ENCODE measurements at regions not wholly inside any gene's neighbourhood (a gene's known extent, or its start where the extent isn't known, plus 50 kb on each side); places are given as distances from the start of the nearest gene placed in this dataset.

- H2BK120ac ChIP-seq (replicated peaks; ENCODE audit: low read depth, low read length) = no peak overlapping the region
- no peak overlapping the region for H3K18ac ChIP-seq (ENCODE audit: extremely low read depth, low read length)
- H4K91ac ChIP-seq (replicated peaks; ENCODE audit: insufficient read length, low read length) = no peak overlapping the region
- H4K8ac ChIP-seq (ENCODE audit: extremely low read depth, insufficient read depth, low read length) = no peak overlapping the region; the same call in 1 of the 2 replicates
- no peak overlapping the region for H3K14ac ChIP-seq (ENCODE audit: insufficient read length)
- no peak for TF ChIP-seq ZNF274 (IDR thresholded peaks at IDR 0.05; ENCODE audit: borderline replicate concordance, extremely low read depth, low read length)
- TF ChIP-seq SP1 (IDR thresholded peaks at IDR 0.05; ENCODE audit: low read depth, low read length) = no peak
- no peak for TF ChIP-seq RFX5 (IDR thresholded peaks at IDR 0.05; ENCODE audit: borderline replicate concordance, low read depth, low read length)
- no peak for TF ChIP-seq RBBP5 (IDR thresholded peaks at IDR 0.05; ENCODE audit: borderline replicate concordance, low read depth, low read length)
- no peak for TF ChIP-seq BCL11A (IDR thresholded peaks at IDR 0.05; ENCODE audit: low read depth in 2 of 2, low read length in 2 of 2)
- H2AFZ ChIP-seq (ENCODE audit: low read length) = no peak overlapping the region
- no peaks in the 10 kb centered on the region; a peak in 1 of 7 replicates for H3K4me1 ChIP-seq (replicated peaks in 1 of 4; ENCODE audit: control insufficient read depth in 3 of 4, insufficient read depth in 4 of 4, low read length in 3 of 4)
- no peak for DNase-seq (ENCODE audit: low read depth in 1 of 2, low spot score in 2 of 2)
- no peak overlapping the region for H2BK12ac ChIP-seq (ENCODE audit: low read depth, low read length)
- no peak overlapping the region for H3K4ac ChIP-seq (replicated peaks; ENCODE audit: insufficient read length, low read depth, low read length)
- no peak overlapping the region for H3K56ac ChIP-seq (replicated peaks; ENCODE audit: insufficient read length, low read depth, low read length)
- H3K9me3 ChIP-seq (ENCODE audit: insufficient read depth in 2 of 2, low read depth in 1 of 2, low read length in 1 of 2) = no peaks in the 10 kb centered on the region
- H3K79me1 ChIP-seq (ENCODE audit: low read depth, low read length) = no peaks in the 10 kb centered on the region
- no peak overlapping the region for H3K9ac ChIP-seq (replicated peaks in 1 of 4; ENCODE audit: extremely low read depth in 1 of 4, low read depth in 3 of 4, low read length in 3 of 4)
- no peaks in the 10 kb centered on the region for H3K27me3 ChIP-seq (replicated peaks in 1 of 4; ENCODE audit: control insufficient read depth in 3 of 4, extremely low read depth in 1 of 4, insufficient read depth in 3 of 4, low read length in 3 of 4)
- FAIRE-seq = no peak
- WGBS, 2 experiments (ENCODE audit: extremely low coverage in 1 of 2, insufficient coverage in 1 of 2, insufficient read length in 1 of 2, insufficient replicate concordance in 2 of 2, low coverage in 1 of 2, low lambda C conversion rate in 2 of 2, missing lambda C conversion rate in 1 of 2) = 91% methylated on average over 3 of the region's 3 CpGs; no CpG with 5 or more reads in 1 of the 2 experiments
- no peaks in the 10 kb centered on the region for H3K36me3 ChIP-seq (ENCODE audit: control insufficient read depth in 2 of 4, insufficient read depth in 4 of 4, low read length in 3 of 4)
- H2BK5ac ChIP-seq (ENCODE audit: low read depth, low read length) = no peak overlapping the region
- no peak overlapping the region for H3K4me3 ChIP-seq (ENCODE audit: extremely low read depth in 1 of 4, insufficient read depth in 2 of 4, low read depth in 3 of 4, low read length in 4 of 4)
- no peak overlapping the region for H3K4me2 ChIP-seq (ENCODE audit: insufficient read depth in 1 of 2, low read depth in 2 of 2, low read length in 2 of 2)
- CTCF ChIA-PET (ENCODE audit: partially characterized antibody) = interaction anchor here (1.5 to 1.9 kb wide), 2 partner anchors 108 to 931 kb away, joined by 4 to 5 read pairs; no protein-coding TSS in a partner anchor
- H2BK15ac ChIP-seq (ENCODE audit: low read length) = no peak overlapping the region
- no peak overlapping the region for H3K27ac ChIP-seq (ENCODE audit: low read depth, low read length)
- POLR2A ChIA-PET (ENCODE audit: partially characterized antibody) = no interaction called here
- no peaks in the 10 kb centered on the region for H3K79me2 ChIP-seq (ENCODE audit: control insufficient read depth in 1 of 2, insufficient read depth in 2 of 2, low read length in 2 of 2)
- H3K23me2 ChIP-seq (ENCODE audit: low read depth, low read length) = no peaks in the 10 kb centered on the region
- no peak overlapping the region for H3K23ac ChIP-seq (ENCODE audit: insufficient read length)
- H2AK5ac ChIP-seq (ENCODE audit: low read depth, low read length) = no peak overlapping the region
- H4K20me1 ChIP-seq (replicated peaks in 1 of 2; ENCODE audit: control insufficient read depth in 1 of 2, insufficient read depth in 2 of 2, low read length in 2 of 2) = no peaks in the 10 kb centered on the region
- no peak overlapping the region for H4K5ac ChIP-seq (ENCODE audit: insufficient read length, low read depth, low read length)
- no peak overlapping the region for H2BK20ac ChIP-seq (ENCODE audit: low read length)
Observed at GRCh38 chr6:84392261-84392660, 164.8 kb upstream of the CEP162 start.

All from H1 (cell line).